Breast epithelium (tissue), 4 donors: ENCODE measurements at regions not wholly inside any gene's neighbourhood (a gene's known extent, or its start where the extent isn't known, plus 50 kb on each side); places are given as distances from the start of the nearest gene placed in this dataset.

Experiments
- DNase-seq, 2 donors: peaks; one replicate each; pipeline ENCODE4 v3.0.0-alpha.2; 2019; ENCODE audit warnings: low spot score in 2 of 2
- H3K27ac ChIP-seq, 2 donors: fragments of 200-600 bp; sonication (generic) in 1 of 2; one replicate each; pipeline ENCODE4 v1.5.1; 2016 to 2019; ENCODE audit warnings: mild to moderate bottlenecking in 1 of 2
- H3K27me3 ChIP-seq, 2 donors: fragments of 200-600 bp; sonication (generic) in 1 of 2; one replicate each; pipeline versions ENCODE4 v1.5.1 to v1.6.0; 2017 to 2019; ENCODE audit warnings: control low read depth in 1 of 2, mild to moderate bottlenecking in 1 of 2
- H3K36me3 ChIP-seq: fragments of 200-600 bp; one replicate; pipeline ENCODE4 v1.5.1; 2019
- H3K4me1 ChIP-seq, 2 donors: fragments of 200-600 bp; sonication (generic); one replicate each; pipeline ENCODE4 v1.5.1; 2016 to 2019; ENCODE audit warnings: control low read depth in 1 of 2
- H3K4me3 ChIP-seq, 3 donors: fragments of 200-600 bp; sonication (generic); 1 replicate in 2 of 3; 2 replicates in 1 of 3; pipeline ENCODE4 v1.5.1; 2016 to 2019; ENCODE audit warnings: mild to moderate bottlenecking in 3 of 3, moderate library complexity in 2 of 3
- H3K9me3 ChIP-seq, 2 donors: fragments of 200-600 bp; sonication (generic) in 1 of 2; one replicate each; pipeline ENCODE4 v1.5.1; 2016 to 2019; ENCODE audit warnings: control low read depth in 1 of 2
- POLR2A ChIP-seq: fragments of 450-650 bp; IDR thresholded peaks from one replicate; pipeline ENCODE4 v1.6.1; 2016; ENCODE audit warnings: antibody characterized with exemption, mild to moderate bottlenecking, moderate library complexity
- POLR2AphosphoS5 ChIP-seq, 3 donors: sonication (generic); formaldehyde crosslinking; IDR thresholded peaks; one replicate each; pipeline ENCODE4 v1.6.1; 2017; ENCODE audit warnings: antibody characterized with exemption in 3 of 3
- intact Hi-C: fragments of 100-400 bp; cut with DNase I; formaldehyde crosslinking; loops from one replicate; pipeline ENCODE4 v1.15.1; 2023; ENCODE audit warnings: low total_unique reads
- TF ChIP-seq, protein P1 (sequence below), 3 donors: fragments of 450-650 bp; IDR thresholded peaks; one replicate each; pipeline ENCODE4 v1.5.1; 2016 to 2017; ENCODE audit warnings: antibody characterized with exemption in 3 of 3, mild to moderate bottlenecking in 3 of 3, moderate library complexity in 3 of 3

DNA sequence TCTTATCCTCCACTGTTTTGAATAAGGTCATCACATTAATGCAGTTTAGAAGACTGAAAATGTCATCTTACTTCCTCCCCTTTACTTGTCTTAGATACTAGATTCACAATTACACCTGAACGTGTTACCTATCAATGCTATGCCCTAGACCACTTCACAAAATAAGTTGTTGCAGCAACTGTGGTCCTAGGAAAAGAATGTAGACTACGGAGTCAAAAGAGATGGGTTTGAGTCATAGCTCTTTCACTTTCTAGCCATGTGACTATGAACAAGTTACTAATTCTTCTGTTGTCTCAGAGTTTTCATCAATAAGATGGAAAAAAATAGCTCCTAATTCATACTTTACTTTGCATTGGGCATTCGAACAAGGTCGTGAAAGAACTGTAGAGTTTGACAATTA is 164.3 kb upstream of the PREP start:
- no peaks in the 10 kb centered on the region for H3K4me1 ChIP-seq
- no peak overlapping the region for H3K27ac ChIP-seq
- DNase-seq, result no peak
- H3K36me3 ChIP-seq, result no peaks in the 10 kb centered on the region
- peaks cover 0 to 5% of the 10 kb centered on the region in 2 donors for H3K9me3 ChIP-seq
- H3K4me3 ChIP-seq, result no peak overlapping the region
- H3K27me3 ChIP-seq, result no peaks in the 10 kb centered on the region
- TF ChIP-seq, protein P1, sequence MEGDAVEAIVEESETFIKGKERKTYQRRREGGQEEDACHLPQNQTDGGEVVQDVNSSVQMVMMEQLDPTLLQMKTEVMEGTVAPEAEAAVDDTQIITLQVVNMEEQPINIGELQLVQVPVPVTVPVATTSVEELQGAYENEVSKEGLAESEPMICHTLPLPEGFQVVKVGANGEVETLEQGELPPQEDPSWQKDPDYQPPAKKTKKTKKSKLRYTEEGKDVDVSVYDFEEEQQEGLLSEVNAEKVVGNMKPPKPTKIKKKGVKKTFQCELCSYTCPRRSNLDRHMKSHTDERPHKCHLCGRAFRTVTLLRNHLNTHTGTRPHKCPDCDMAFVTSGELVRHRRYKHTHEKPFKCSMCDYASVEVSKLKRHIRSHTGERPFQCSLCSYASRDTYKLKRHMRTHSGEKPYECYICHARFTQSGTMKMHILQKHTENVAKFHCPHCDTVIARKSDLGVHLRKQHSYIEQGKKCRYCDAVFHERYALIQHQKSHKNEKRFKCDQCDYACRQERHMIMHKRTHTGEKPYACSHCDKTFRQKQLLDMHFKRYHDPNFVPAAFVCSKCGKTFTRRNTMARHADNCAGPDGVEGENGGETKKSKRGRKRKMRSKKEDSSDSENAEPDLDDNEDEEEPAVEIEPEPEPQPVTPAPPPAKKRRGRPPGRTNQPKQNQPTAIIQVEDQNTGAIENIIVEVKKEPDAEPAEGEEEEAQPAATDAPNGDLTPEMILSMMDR (IDR thresholded peaks at IDR 0.05), result no peak
- TF ChIP-seq POLR2AphosphoS5 (IDR thresholded peaks at IDR 0.05) (no peak), POLR2A (no peak)
- intact Hi-C loops, result no loop called here

DNA sequence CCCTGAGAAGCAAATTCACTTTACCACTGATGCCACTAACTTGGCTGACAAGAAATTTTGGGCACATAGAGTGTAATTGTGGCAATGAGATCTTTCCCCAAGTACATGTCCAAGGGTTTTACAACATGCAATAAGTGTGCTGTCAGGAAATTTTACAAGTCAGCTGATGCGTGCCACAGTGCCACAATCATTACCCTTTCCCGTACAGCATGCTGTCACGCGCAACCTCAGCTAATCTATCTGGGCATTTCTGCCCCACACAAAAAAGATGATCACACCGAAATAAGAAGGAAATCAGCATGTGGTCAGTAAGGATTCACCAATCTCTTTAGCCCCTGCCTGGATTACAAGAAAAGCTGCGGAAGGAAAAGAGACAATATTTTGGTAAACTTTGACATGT is 163.6 kb upstream of the PREP start:
- Histone ChIP-seq H3K36me3 (no peaks in the 10 kb centered on the region), H3K4me1 (no peaks in the 10 kb centered on the region), H3K4me3 (no peak overlapping the region), H3K27ac (no peak overlapping the region), H3K27me3 (no peaks in the 10 kb centered on the region), H3K9me3 (peaks cover 0 to 5% of the 10 kb centered on the region in 2 donors)
- DNase-seq, result no peak
- intact Hi-C loops, result no loop called here
- TF ChIP-seq POLR2A (no peak), POLR2AphosphoS5 (IDR thresholded peaks at IDR 0.05) (no peak)
- TF ChIP-seq, protein P1 (IDR thresholded peaks at IDR 0.05), result no peak

DNA sequence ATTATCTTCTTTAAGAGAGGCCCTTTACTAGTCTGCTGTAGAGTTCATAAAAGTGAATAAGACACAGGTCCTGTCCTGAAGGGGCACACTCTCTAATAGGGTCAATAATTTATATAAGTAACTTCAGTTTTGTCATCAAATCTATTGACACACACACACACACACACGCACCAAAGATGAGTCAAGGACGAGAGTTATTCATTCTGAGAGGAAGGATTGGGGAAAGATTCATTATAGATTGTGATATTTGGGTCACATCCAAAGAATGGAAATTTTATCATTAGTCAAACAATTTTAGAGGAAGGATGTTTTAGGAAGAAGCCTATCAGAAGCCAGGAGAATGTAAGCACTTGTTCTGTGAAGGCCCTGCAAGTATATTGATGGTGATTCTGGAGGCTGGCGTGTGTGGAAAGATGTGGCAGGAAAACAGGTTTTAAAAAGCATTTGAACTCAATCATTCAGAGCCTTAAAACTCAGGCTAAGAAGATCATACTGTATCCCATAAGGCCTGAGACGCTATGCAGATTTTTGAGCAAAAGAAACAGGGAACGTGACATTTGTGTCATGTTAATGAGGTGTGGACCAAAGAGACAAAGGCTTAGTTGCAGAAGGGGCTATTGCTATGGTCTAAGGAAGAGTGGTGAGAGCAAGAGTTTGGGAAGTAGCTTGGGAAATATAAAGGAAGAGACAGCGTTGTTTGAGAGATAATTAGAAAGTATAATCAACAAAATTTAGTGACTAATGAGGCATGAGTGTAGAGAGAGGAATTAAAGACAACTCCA is 161.4 kb upstream of the PREP start:
- Histone ChIP-seq H3K27ac (no peak overlapping the region), H3K9me3 (peaks cover 0 to 5% of the 10 kb centered on the region in 2 donors), H3K27me3 (no peaks in the 10 kb centered on the region), H3K36me3 (no peaks in the 10 kb centered on the region), H3K4me3 (no peak overlapping the region), H3K4me1 (no peaks in the 10 kb centered on the region)
- DNase-seq, result no peak
- TF ChIP-seq, protein P1 (IDR thresholded peaks at IDR 0.05), result no peak
- TF ChIP-seq POLR2A (no peak), POLR2AphosphoS5 (IDR thresholded peaks at IDR 0.05) (no peak)
- intact Hi-C loops, result no loop called here

DNA sequence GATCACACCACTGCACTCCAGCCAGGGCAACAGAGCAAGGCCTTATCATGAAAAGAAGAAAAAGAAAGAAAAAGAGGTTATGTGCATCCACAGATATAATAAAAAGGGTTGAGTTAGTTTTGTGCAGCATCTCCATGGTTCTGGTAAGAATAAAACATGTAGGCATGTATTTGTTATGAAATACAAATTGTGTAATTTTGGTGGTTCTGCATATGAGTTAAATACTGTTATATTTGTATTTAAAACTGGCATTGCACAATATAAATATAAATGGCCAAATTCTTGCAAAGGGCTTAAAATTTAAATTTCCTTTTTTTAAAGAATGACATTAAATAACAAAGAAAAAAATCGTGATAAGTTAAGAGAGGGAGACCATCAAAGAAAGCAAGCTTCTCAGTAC is 159.1 kb upstream of the PREP start:
- TF ChIP-seq, protein P1 (IDR thresholded peaks at IDR 0.05), result no peak
- no peak for TF ChIP-seq POLR2AphosphoS5 (IDR thresholded peaks at IDR 0.05)
- no peak for TF ChIP-seq POLR2A
- DNase-seq, result no peak
- Histone ChIP-seq H3K36me3 (no peaks in the 10 kb centered on the region), H3K4me1 (no peaks in the 10 kb centered on the region), H3K4me3 (no peak overlapping the region), H3K27ac (no peak overlapping the region), H3K27me3 (no peaks in the 10 kb centered on the region), H3K9me3 (peaks cover 0 to 5% of the 10 kb centered on the region in 2 donors)
- intact Hi-C loops, result no loop called here

DNA sequence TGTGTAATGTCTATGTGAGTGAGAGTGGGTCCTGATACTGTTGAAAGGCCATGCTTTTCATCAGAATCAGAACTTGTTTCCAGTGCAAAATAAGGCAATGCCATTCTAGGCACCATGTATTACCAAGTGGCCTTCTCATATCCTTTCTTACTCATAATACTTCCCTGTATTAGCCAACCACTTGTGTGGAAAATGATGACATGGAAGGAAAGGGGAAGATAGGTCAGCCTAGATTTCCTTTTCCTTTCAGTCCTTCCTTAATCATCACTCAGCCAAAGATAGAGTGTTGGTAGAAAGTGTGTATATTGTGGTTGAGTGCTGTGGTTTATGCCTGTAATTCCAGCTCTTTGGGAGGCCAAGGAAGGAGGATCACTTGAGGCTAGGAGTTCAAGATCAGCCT is 158.6 kb upstream of the PREP start:
- H3K27ac ChIP-seq, result no peak overlapping the region
- no peaks in the 10 kb centered on the region for H3K27me3 ChIP-seq
- no peaks in the 10 kb centered on the region for H3K36me3 ChIP-seq
- DNase-seq, result no peak
- TF ChIP-seq POLR2A, result no peak
- TF ChIP-seq POLR2AphosphoS5 (IDR thresholded peaks at IDR 0.05), result no peak
- TF ChIP-seq, protein P1 (IDR thresholded peaks at IDR 0.05), result no peak
- H3K4me1 ChIP-seq, result no peaks in the 10 kb centered on the region
- intact Hi-C loops, result no loop called here
- no peak overlapping the region for H3K4me3 ChIP-seq
- H3K9me3 ChIP-seq, result peaks cover 0 to 5% of the 10 kb centered on the region in 2 donors
